NK-92 (cell line): ENCODE measurements at regions not wholly inside any gene's neighbourhood (a gene's known extent, or its start where the extent isn't known, plus 50 kb on each side); places are given as distances from the start of the nearest gene placed in this dataset.

Experiments used
- DNase-seq: peaks from one replicate; lab custom pipeline; 2025; ENCODE audit not compliant: unreplicated experiment; lab: John Stamatoyannopoulos, UW

GRCh38 chr12:124431971-124432370 lies 135.4 kb downstream of the NCOR2 start:
- DNase-seq = no peak

- DNase-seq = no peak
Measured at GRCh38 chr12:124430491-124430890, 135.6 kb downstream of the RFLNA start.

DNA sequence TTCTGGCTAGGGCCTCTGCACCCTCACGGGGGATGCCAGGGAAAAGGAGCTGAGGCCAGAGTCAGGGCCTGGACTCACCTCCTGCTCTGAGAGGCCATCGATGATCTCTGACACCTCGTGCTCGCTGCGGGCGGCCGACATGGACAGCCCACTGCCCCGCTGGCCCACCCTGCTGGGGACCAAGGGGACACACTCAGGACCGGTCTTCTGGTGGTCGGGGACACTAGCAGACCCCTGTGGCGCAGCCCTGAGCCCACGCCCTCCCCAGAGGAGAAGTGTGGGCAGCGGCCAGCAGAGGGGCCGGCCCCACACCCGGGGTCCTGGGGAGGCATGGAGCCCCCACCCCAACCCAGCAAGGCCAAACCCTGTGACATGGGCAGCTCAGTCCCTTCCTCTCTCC lies 134.6 kb downstream of the RFLNA start:
- no peak for DNase-seq

- DNase-seq = no peak
Measured at GRCh38 chr12:124428792-124429281, 133.9 kb downstream of the RFLNA start.

DNA sequence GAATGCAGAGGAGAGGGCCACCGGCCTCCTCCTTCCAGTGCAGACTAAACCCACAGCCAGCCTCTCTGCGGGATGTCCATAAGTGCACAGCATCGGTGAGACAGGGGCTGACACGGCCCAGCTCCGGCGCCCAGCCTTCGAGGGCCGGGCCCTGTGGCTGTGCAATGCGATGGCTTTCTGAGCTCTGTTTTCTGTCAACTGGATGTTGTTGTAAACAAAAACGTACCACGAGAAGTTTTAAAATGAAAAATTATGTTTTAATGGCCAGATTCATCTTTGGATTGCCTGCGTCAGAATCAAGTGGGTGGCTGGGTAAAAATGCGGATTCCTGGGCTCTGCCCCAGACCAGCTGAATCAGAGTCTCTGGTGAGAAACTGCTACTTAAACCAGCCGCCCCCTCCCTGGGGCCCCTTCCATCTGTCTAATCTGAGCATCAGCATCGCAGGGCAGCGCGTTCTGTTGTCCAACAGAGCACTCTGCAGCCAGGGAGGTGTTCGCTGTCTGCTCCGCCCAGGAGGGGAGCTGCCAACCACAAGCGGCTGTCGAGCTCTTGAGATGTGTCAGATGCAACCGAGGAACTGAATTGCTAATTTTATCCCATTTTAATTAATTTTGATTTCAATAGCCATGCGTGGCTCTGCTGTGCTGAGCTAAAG lies 133.4 kb downstream of the RFLNA start:
- DNase-seq = no peak

- no peak for DNase-seq
Measured at GRCh38 chr12:124426594-124427555, 132.0 kb downstream of the RFLNA start.

GRCh38 chr12:124425667-124426066 lies 130.8 kb downstream of the RFLNA start:
- DNase-seq = no peak

GRCh38 chr12:124424516-124424905 lies 129.6 kb downstream of the RFLNA start:
- no peak for DNase-seq

- DNase-seq = peak; percentile 14
Measured at GRCh38 chr12:124423761-124424515, 129.0 kb downstream of the RFLNA start.

- no peak for DNase-seq
Measured at GRCh38 chr12:124422570-124423523, 128.0 kb downstream of the RFLNA start.

DNA sequence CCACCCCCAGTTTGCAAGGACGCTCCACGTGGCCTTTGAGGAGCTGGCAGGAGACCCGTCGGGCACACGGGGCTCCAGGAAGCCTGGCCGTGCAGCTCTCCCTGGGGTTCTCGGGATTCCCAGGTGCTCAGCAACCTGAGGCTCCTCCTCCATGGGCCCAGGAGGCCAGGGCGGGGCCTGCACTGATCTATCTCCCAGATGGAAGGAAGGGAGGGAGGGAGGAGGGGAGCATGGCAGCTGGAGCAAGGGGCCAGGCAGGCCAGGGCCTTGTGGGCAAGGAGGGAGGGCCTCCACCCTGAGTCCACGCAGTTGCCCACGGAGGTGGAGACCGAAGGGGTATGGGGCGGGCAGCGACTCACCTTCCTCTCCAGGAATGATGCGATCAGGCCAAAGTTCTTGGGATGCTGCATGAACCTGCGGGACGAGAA lies 127.3 kb downstream of the RFLNA start:
- no peak for DNase-seq

DNA sequence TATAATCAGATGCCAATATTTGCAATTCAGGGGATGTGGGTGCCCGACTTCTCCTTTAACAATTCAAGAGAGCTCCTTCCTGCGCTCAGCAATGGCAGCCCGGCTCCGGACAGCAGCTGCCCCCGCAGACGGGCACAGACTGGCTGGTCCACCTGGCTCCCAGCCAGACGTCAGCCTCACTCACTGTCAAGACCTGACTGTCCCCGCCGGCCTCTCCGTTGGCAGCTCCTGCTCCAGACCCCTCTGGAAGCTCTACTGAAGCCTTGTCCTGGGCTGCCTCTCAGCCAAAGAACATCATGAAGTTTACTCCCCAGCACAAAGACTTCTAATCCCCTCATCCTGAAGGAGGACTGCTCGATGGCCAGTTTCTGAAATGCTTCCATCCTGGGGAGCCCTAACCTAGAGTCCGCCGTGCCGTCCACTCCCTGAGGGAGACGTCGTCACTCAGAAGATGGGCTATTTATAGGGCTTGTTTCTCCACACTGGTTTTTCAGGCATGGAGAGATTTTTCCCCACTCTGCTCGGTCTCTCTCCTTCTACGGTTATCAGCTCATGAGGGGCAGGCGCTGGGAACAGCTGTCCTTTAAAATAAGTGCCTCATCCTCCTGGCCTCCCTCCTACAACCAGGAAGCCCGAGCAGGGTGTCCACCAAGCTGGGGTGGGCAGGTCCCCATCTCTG lies 126.2 kb downstream of the RFLNA start:
- DNase-seq = no peak

DNA sequence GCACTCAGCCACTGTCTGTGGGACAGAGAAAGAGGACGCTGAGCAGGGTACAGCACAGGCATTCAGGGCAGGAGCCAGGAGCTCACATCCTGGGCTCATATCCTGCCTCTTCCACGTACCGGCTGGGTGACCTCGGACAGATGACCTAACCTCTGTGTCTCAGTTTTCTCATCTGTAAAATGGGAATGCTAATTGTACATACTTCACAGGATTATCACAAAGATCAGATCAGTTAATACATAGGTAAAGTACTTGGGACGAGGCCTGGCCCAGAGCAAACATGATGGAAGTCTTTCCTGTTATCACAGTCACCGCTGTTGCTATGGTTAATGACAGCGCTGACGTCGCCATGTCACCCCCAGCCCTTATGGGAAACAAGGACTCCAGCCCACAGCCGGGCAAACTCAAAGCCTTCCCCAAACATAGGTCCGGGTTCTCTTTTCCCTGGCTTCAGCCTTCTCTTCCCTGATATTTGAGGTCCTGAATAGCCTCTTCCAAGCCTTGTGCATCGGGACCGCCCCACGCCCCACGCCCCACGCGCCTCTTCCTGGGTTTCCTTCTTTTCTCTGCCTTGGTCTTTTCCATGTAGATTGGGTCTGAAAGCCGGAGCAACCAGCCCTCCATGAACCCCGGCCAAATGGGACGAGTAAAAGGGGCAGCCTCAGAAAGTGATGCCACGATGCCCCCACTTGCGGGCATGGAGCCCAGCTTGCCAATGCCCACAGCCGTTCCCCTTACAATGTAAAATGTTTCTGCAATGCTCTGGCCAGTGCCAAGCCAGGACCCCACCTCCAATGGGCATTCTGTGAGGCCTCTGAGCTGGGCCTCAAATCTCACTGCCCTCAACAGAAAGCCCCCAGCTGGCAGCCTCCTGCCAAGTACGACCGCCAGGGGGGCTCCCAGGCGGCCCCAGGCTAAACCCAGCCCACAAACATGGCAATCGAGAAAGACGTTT lies 125.4 kb downstream of the RFLNA start:
- DNase-seq = no peak

- DNase-seq = no peak
Measured at GRCh38 chr12:124419292-124420040, 124.6 kb downstream of the RFLNA start.

GRCh38 chr12:124418791-124419190 lies 123.9 kb downstream of the RFLNA start:
- no peak for DNase-seq

GRCh38 chr12:124418156-124418555 lies 123.3 kb downstream of the RFLNA start:
- DNase-seq = no peak

DNA sequence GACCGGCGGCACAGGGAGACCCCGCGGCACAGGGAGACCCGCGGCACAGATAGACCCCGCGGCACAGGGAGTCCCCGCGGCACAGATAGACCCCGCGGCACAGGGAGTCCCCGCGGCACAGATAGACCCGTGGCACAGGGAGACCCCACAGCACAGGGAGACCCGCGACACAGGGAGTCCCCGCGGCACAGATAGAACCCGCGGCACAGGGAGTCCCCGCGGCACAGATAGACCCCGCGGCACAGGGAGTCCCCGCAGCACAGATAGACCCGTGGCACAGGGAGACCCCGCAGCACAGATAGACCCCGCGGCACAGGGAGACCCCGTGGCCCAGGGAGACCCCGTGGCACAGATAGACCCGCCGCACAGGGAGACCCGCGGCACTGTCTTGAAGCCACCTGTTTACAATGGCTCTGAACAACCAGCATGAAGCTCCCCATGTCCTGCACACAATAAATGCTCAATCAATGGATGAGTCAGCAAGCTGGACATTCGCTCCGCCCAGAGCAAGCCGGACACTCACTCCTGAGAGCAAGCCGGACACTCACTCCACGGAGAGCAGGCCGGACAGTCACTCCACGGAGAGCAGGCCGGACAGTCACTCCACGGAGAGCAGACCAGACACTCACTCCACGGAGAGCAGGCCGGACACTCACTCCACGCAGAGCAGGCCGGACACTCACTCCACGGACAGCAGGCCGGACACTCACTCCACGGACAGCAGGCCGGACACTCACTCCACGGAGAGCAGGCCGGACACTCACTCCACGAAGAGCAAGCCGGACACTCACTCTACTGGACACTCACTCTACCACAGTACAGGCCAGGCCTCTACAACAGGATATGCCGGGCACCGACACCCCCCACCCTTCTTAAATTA lies 121.9 kb downstream of the RFLNA start:
- no peak for DNase-seq
